HG03103 (cell line): ENCODE measurements at regions not wholly inside any gene's neighbourhood (a gene's known extent, or its start where the extent isn't known, plus 50 kb on each side); places are given as distances from the start of the nearest gene placed in this dataset.

Source experiments
- ATAC-seq: cut with Tn5 transposase; IDR thresholded peaks from one replicate; pipeline ENCODE4 v1.9.1; 2021; ENCODE audit warnings: low read depth; ENCODE audit not compliant: unreplicated experiment

DNA sequence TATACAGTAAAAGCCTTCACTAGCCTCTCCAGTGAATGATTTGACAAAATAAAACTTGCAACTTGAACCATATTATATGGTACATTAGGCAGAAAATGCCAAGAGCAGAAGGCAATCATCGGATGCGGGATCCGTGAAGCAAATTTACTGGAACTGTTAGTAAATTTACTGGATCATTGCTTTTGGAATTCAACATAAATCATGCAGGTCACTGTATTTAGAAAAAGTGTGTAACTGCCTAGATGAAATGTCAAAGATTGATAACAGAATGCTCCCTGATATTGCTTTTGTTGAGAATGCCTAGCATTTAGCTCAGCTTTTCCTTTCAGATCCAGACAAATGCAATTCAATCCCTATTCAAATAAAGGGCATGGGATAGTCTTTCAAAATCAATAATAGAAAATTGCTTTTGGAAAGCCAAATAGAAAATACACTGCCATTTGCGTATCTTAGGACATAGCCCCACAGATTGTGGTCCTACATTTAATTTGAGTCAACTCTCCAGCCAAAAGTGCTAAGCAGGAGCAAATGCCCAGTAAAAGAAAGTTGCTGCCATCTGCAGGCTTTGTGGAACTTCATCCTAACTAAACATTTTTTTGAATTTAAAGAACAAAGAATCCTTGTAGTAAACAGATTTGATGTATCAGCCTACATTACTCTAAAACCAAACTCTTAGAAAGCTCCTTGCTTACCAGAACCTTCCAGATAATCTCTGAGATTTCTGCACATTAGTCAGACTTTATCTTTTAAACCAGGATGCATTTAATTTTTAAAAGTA is 109.5 kb upstream of the HSF2 start:
- no peak for ATAC-seq

DNA sequence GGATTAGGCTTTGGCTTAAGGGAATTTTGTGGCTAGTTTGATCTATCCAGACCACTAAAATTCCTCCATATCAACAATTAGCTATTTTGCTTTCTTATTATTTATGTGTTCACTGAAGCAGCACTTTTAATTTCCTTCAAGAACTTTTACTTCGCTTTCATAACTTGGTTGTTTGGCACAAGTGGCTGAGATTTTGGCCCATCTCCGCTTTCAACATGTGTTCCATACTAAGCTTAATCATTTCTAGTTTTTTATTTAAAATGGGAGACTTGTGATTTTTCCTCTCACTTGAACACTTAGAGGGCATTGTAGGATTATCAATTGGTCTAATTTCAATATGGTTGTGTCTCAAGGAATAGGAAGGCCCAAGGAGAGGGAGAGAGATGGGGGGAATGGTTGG is 102.4 kb upstream of the HSF2 start:
- ATAC-seq: no peak

DNA sequence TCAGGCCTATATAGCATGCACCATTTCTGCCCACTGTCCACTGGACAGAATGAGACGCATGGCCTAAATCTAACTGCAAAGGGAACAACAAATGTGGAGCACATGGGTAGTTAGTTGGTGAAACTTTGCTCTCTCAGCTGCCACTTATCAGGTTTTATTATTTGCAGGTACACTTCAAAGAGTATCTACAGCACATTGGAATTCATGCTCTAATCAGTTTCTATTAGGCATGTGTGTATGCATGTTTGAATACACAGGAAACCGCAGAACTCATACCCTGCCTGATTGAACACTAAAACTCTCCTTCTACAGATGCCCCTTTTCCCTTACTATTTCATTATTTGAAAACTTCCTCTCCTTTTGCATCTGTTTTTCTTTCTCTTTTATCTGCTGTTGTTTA is 97.4 kb upstream of the HSF2 start:
- ATAC-seq: no peak

DNA sequence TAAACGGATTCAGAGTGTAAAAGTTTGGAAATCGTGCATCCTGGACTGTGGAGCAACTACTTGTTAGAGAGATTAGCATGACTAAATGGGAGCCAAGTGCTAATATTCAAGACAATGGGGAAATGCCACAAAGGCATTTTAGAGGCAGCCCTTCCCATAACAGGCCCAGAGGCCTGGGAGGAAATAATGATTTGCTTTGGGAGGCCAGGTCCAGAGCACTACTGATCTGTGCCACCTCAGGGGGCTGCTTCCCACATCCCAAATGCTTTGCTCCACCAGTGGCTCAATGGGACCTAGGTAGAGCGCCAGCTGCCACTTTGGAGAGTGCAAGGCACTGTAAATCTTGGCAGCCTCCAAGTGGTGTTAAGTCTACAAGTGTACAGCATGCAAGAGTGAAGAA is 91.9 kb upstream of the HSF2 start:
- ATAC-seq: no peak

DNA sequence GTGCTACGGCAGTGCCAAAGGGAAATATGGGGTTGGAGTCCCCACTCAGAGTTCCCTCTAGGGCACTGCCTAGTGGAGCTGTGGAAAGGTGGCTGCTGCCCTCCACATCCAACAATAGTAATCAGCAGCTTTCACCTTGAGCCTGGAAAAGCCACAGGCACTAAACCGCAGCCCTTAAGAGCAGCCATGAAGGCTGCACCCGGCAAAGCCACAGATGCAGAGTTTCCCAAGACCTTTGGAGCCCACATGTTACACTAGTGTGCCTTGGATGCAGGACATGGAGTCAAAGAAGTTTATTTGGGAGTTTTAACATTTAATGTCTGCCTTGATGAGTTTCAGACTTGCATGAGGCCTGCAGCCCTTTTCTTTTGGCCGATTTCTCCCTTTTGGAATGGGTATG is 91.4 kb upstream of the HSF2 start:
- ATAC-seq: no peak

DNA sequence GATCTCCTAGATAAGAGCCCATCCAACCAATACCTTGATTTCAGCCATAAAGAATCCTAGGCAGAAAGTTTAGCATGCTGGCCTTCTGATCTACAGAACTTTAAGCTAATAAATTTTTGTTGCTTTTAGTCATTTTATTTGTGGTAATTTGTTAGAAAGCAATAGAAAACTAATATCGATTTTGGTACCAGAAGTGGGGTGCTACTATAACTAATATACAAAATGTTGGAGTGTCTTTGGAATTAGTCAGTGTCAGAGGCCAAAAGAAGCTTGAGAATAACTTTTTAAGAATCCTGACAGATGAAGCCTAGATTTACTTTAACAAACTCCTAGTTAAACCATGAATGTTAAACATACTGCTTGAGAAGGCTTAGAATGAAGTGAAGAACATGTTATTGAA is 83.6 kb upstream of the HSF2 start:
- ATAC-seq: no peak

DNA sequence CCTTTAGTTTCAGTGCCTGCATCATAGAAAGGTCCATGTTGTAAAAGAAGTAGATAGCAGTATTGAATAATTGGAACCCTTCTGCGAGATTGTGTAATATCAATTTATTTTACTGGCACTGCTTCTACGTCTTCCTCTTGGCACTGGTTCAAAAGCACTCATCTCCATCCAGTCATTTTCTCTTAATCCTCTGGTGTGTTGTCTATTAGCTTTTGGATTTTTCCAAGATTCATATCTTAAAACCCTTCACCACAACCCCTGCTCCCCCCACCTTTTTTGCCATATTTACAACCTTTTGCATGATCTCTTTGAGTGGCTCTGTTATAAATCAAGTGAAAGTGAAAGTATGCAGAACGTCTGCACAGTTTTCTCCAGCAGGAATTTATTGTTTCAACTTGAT is 76.6 kb upstream of the HSF2 start:
- ATAC-seq: no peak

DNA sequence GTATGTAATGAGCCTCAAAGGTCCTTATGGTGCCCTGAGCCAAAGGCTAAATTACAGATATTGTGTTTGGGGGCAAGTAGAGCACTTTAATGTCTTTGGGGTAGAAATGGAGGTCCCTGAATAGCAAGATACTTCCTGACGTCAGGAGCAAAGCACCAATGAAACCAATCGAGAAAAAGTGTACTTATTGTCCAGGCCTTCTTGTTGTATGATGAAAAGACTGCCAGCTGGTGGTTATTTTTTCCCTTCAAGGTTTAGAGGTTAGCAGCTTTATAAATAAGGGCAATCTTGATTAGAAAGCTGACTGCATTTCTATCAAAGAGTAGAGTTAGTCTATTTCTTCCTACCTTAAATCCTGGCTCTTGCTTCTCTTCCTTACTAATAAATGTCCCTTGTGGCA is 76.1 kb upstream of the HSF2 start:
- ATAC-seq: no peak

DNA sequence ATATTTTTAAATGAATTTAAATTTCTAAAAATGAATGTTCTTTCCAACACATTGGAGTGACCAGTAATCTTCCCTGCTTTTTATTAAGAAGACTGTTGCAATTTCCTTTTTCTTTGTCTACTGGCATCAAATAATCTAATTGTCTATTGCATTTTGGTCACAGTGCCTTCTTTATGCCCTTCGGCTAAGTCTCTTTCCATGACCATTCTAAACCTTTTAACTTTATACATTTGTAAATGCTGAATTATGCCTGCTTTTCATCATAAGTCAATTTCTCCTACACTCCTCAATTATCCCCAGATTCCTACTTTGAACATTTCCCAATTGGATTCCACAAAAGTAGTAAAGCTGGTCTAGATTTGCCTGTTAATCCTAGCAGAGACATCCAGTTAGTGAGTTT is 69.1 kb upstream of the HSF2 start:
- ATAC-seq: no peak

DNA sequence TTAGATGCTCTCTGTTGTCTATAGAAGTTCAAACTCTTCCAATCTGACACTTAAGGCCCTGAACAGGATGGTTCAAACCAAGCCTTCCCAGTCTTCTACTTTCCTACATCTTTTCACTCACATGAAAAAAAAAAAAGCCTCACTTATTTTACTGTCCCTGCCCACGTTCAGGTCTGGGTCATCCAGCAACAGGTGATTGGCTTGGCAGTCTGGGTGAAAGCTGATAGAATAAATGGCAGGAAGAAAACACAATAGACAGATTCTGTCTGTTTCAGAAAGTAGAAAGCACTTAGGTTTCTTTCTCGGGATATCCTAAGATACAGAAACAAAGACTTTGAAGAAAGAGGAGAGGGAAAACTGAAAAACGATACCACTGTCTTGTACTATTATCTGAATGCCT is 61.8 kb upstream of the HSF2 start:
- no peak for ATAC-seq

DNA sequence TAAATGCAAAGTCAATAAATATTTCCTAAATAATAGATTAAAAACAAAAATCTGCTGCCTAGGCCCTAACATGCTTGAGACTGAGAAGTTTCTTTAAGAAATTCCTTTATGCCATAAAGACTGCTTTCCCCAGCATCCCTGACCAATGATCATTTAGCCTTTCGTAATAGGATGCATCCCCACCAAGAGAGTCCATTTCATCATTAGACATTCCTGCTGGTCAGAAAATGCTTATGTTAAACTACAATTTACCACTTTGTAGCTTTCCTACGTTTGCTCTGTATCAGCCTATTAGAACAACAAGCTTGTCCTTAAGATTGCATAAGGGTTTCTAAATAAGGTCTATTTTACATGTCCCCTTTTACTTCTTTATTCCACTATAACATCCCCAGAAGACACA is 59.8 kb upstream of the HSF2 start:
- no peak for ATAC-seq

DNA sequence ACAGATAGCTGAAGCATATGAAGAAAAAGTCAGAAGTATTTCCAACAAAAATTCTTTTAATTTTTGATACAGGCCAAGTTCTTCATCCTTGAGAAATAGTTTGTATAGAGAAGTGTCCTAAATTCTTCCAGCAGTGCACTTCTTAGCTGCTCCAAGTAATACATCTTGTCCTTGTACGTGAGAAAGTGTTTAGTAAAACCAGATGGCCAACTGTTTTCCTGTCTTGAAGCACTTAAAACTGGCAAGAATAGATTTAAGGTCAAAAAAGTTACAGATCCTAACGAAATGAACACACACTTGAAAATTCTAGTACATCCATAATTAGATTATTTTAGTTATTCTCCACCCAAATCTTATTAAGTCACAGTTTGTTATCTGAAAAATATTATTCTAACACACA is 52.2 kb upstream of the HSF2 start:
- no peak for ATAC-seq

DNA sequence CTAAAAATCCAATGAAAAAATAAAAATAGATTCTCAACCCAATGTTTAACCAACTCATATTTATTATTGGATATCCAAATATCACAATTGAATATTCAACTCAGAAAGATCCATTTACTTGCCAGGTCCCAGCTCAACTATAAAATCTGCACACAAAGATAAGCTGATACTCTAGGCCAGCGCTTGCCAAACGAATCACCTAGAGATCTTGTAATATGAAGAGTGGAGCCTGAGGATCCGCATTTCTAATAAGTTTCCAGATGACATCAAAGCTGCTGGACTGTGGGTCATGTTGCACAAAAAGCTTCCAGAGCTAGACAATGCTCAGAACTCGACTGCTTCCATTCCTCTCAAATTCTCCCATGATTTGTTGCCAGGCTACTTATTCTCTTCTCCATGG is 51.7 kb upstream of the HSF2 start:
- ATAC-seq: no peak
